GM23338 (cell line): ENCODE measurements at regions not wholly inside any gene's neighbourhood (a gene's known extent, or its start where the extent isn't known, plus 50 kb on each side); places are given as distances from the start of the nearest gene placed in this dataset.

Source experiments
- ATAC-seq: fragments of 200-7000 bp; cut with Tn5 transposase; 3 replicates; pipeline ENCODE4 v1.9.1; 2020
- DNase-seq: peaks from one replicate; pipeline ENCODE4 v3.0.0-alpha.2; 2015; ENCODE audit warnings: low spot score
- H2AFZ ChIP-seq: fragments of 200-600 bp; sonication (generic); 2 replicates; pipeline ENCODE4 v1.8.0; 2016; ENCODE audit warnings: antibody characterized with exemption, mild to moderate bottlenecking, moderate library complexity
- H3F3A ChIP-seq: fragments of 200-600 bp; sonication (generic); replicated peaks from 2 replicates; pipeline ENCODE4 v1.8.0; 2017; ENCODE audit warnings: antibody characterized with exemption, mixed run types, low read depth
- H3K27ac ChIP-seq: fragments of 200-600 bp; sonication (generic); 2 replicates; pipeline ENCODE4 v1.6.1; 2016; ENCODE audit warnings: low read depth
- H3K27me3 ChIP-seq: fragments of 200-600 bp; sonication (generic); 2 replicates; pipeline ENCODE4 v1.8.0; 2016; ENCODE audit warnings: mild to moderate bottlenecking, mixed run types, moderate library complexity; ENCODE audit not compliant: insufficient read depth
- H3K36me3 ChIP-seq: fragments of 200-600 bp; sonication (generic); 2 replicates; pipeline ENCODE4 v1.8.0; 2016; ENCODE audit warnings: mild to moderate bottlenecking; ENCODE audit not compliant: insufficient read depth
- H3K4me1 ChIP-seq: fragments of 200-600 bp; sonication (generic); 2 replicates; pipeline ENCODE4 v1.8.0; 2016; ENCODE audit warnings: mild to moderate bottlenecking, moderate library complexity; ENCODE audit not compliant: insufficient read depth
- H3K4me2 ChIP-seq: fragments of 200-600 bp; sonication (generic); 2 replicates; pipeline ENCODE4 v1.7.1; 2017; ENCODE audit warnings: mixed run types
- H3K4me3 ChIP-seq: fragments of 200-600 bp; sonication (generic); 2 replicates; pipeline ENCODE4 v1.6.1; 2016; ENCODE audit warnings: mixed run types
- H3K79me2 ChIP-seq: fragments of 200-600 bp; sonication (generic); replicated peaks from 2 replicates; pipeline ENCODE4 v1.8.0; 2017; ENCODE audit warnings: mild to moderate bottlenecking; ENCODE audit not compliant: insufficient read depth
- H3K9me2 ChIP-seq: fragments of 200-600 bp; sonication (generic); 2 replicates; pipeline ENCODE4 v1.8.0; 2017; ENCODE audit not compliant: insufficient read depth
- H4K20me1 ChIP-seq: fragments of 200-600 bp; sonication (generic); replicated peaks from 2 replicates; pipeline ENCODE4 v1.8.0; 2017; ENCODE audit warnings: mild to moderate bottlenecking; ENCODE audit not compliant: insufficient read depth
- H3K27ac Mint-ChIP-seq: 2 replicates; pipeline ENCODE4 v1.8.0; 2020; ENCODE audit warnings: inconsistent platforms, mild to moderate bottlenecking, moderate library complexity, mixed read lengths
- H3K27me3 Mint-ChIP-seq: 3 replicates; pipeline ENCODE4 v1.8.0; 2022; ENCODE audit warnings: low read depth, mild to moderate bottlenecking, moderate library complexity, mixed read lengths, inconsistent platforms; ENCODE audit not compliant: insufficient read depth, poor library complexity
- H3K36me3 Mint-ChIP-seq: 3 replicates; pipeline ENCODE4 v1.8.0; 2021; ENCODE audit warnings: low read depth, mild to moderate bottlenecking, inconsistent platforms, moderate library complexity, mixed read lengths
- H3K4me1 Mint-ChIP-seq: 3 replicates; pipeline ENCODE4 v1.8.0; 2020; ENCODE audit warnings: mild to moderate bottlenecking, inconsistent platforms, mixed read lengths
- H3K4me3 Mint-ChIP-seq: 3 replicates; pipeline ENCODE4 v1.8.0; 2021; ENCODE audit warnings: moderate library complexity, mild to moderate bottlenecking, inconsistent platforms, mixed read lengths
- H3K9me3 Mint-ChIP-seq: 3 replicates; pipeline ENCODE4 v1.8.0; 2020; ENCODE audit warnings: moderate library complexity, mild to moderate bottlenecking, inconsistent platforms, mixed read lengths
- CREB1 ChIP-seq: fragments of 250-450 bp; sonication (Bioruptor Pico); IDR thresholded peaks from 2 replicates; pipeline ENCODE4 v1.5.0; 2020; ENCODE audit warnings: low read depth, mild to moderate bottlenecking, moderate library complexity
- EZH2 ChIP-seq: fragments of 200-600 bp; sonication (generic); IDR thresholded peaks from one replicate; pipeline ENCODE4 v1.8.0; 2017; ENCODE audit warnings: antibody characterized with exemption, mild to moderate bottlenecking, low read depth; ENCODE audit not compliant: unreplicated experiment
- EZH2phosphoT487 ChIP-seq: fragments of 200-600 bp; sonication (generic); IDR thresholded peaks from one replicate; pipeline ENCODE4 v1.8.1; 2018; ENCODE audit warnings: antibody characterized with exemption; ENCODE audit not compliant: unreplicated experiment
- JUNB ChIP-seq: IDR thresholded peaks from one replicate; pipeline ENCODE4 v1.6.1; 2016; ENCODE audit warnings: antibody characterized with exemption; ENCODE audit not compliant: unreplicated experiment
- NANOG ChIP-seq: IDR thresholded peaks from 2 replicates; pipeline ENCODE4 v1.6.1; 2016; ENCODE audit warnings: antibody characterized with exemption, borderline replicate concordance
- POLR2AphosphoS5 ChIP-seq: IDR thresholded peaks from 2 replicates; pipeline ENCODE4 v1.6.1; 2016; ENCODE audit warnings: antibody characterized with exemption, low read depth
- REST ChIP-seq: IDR thresholded peaks from one replicate; pipeline ENCODE4 v1.6.1; 2018; ENCODE audit warnings: antibody characterized with exemption; ENCODE audit not compliant: unreplicated experiment
- STAT1 ChIP-seq: IDR thresholded peaks from one replicate; pipeline ENCODE4 v1.6.1; 2016; ENCODE audit warnings: antibody characterized with exemption; ENCODE audit not compliant: unreplicated experiment
- ZNF114 ChIP-seq: fragments of 250-450 bp; sonication (Bioruptor Pico); IDR thresholded peaks from 2 replicates; pipeline ENCODE4 v1.5.0; 2020; ENCODE audit warnings: mild to moderate bottlenecking, moderate library complexity
- ZNF331 ChIP-seq: fragments of 250-450 bp; sonication (Bioruptor Pico); IDR thresholded peaks from 2 replicates; pipeline ENCODE4 v1.5.0; 2020; ENCODE audit warnings: low read depth, mild to moderate bottlenecking, moderate library complexity
- ZNF462 ChIP-seq: fragments of 250-450 bp; sonication (Bioruptor Pico); IDR thresholded peaks from 2 replicates; pipeline ENCODE4 v1.5.0; 2020; ENCODE audit warnings: mild to moderate bottlenecking, moderate library complexity
- TF ChIP-seq, protein P1 (sequence below), 2 experiments: fragments of 200-600 bp in 1 of 2; sonication (generic) in 1 of 2; conservative IDR thresholded peaks; 2 replicates each; pipeline versions ENCODE4 v1.5.1 to v1.6.1; 2016 to 2017; ENCODE audit warnings: antibody characterized with exemption in 2 of 2, low read depth in 2 of 2, mild to moderate bottlenecking in 2 of 2, moderate library complexity in 1 of 2
- TF ChIP-seq, protein P2 (sequence below): IDR thresholded peaks from 2 replicates; pipeline ENCODE4 v1.6.1; 2016; ENCODE audit warnings: antibody characterized with exemption

DNA sequence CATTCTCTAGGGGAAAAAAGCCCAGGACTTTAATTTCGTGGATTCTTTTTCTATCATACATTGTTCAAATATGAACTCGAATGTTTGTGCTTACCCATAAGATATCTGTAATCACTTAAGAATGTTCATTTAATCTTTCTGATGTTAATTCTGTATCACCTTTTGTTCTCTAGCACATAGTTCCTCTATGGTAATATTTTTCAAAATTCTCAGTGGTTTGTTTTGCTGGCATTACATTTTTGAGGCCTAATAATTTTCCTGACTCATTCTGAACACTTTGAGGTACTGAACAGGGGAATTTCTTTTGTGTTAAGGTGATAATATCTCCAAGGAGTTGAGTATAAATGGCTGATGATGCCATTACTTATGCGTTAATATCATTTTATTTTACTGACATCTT lies 490.7 kb upstream of the PITX2 start:
- no peak for ATAC-seq

More for the DNA sequence above, 490.7 kb upstream of the PITX2 start:
- no peaks in the 10 kb centered on the region for H3K36me3 Mint-ChIP-seq
- Histone ChIP-seq H3K9me2 (no peaks in the 10 kb centered on the region), H3K79me2 (no peaks in the 10 kb centered on the region), H3K4me3 (no peak overlapping the region), H3K36me3 (no peaks in the 10 kb centered on the region), H3F3A (no peaks in the 10 kb centered on the region), H3K27ac (no peak overlapping the region), H3K27me3 (no peaks in the 10 kb centered on the region), H4K20me1 (no peaks in the 10 kb centered on the region), H2AFZ (no peak overlapping the region), H3K4me2 (no peak overlapping the region), H3K4me1 (no peaks in the 10 kb centered on the region)
- H3K27ac Mint-ChIP-seq: no peak overlapping the region
- H3K27me3 Mint-ChIP-seq: no peaks in the 10 kb centered on the region
- H3K4me3 Mint-ChIP-seq: no peak overlapping the region
- no peaks in the 10 kb centered on the region for H3K9me3 Mint-ChIP-seq
- no peak for DNase-seq
- H3K4me1 Mint-ChIP-seq: no peaks in the 10 kb centered on the region
- no peak for TF ChIP-seq ZNF462 (CRISPR knock-in tag)
- TF ChIP-seq REST: no peak
- TF ChIP-seq, protein P1, sequence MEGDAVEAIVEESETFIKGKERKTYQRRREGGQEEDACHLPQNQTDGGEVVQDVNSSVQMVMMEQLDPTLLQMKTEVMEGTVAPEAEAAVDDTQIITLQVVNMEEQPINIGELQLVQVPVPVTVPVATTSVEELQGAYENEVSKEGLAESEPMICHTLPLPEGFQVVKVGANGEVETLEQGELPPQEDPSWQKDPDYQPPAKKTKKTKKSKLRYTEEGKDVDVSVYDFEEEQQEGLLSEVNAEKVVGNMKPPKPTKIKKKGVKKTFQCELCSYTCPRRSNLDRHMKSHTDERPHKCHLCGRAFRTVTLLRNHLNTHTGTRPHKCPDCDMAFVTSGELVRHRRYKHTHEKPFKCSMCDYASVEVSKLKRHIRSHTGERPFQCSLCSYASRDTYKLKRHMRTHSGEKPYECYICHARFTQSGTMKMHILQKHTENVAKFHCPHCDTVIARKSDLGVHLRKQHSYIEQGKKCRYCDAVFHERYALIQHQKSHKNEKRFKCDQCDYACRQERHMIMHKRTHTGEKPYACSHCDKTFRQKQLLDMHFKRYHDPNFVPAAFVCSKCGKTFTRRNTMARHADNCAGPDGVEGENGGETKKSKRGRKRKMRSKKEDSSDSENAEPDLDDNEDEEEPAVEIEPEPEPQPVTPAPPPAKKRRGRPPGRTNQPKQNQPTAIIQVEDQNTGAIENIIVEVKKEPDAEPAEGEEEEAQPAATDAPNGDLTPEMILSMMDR (conservative IDR thresholded peaks at IDR 0.05; ENCODE audit: low read depth in 2 of 2): no peak
- no peak for TF ChIP-seq NANOG
- no peak for TF ChIP-seq EZH2phosphoT487
- no peak for TF ChIP-seq STAT1
- TF ChIP-seq ZNF114 (CRISPR knock-in tag): no peak
- no peak for TF ChIP-seq JUNB
- no peak for TF ChIP-seq EZH2
- TF ChIP-seq, protein P2, sequence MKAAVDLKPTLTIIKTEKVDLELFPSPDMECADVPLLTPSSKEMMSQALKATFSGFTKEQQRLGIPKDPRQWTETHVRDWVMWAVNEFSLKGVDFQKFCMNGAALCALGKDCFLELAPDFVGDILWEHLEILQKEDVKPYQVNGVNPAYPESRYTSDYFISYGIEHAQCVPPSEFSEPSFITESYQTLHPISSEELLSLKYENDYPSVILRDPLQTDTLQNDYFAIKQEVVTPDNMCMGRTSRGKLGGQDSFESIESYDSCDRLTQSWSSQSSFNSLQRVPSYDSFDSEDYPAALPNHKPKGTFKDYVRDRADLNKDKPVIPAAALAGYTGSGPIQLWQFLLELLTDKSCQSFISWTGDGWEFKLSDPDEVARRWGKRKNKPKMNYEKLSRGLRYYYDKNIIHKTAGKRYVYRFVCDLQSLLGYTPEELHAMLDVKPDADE: no peak
- TF ChIP-seq CREB1 (CRISPR knock-in tag): no peak
- no peak for TF ChIP-seq POLR2AphosphoS5
- no peak for TF ChIP-seq ZNF331 (CRISPR knock-in tag)
